HCT116 (cell line): ENCODE measurements at regions not wholly inside any gene's neighbourhood (a gene's known extent, or its start where the extent isn't known, plus 50 kb on each side); places are given as distances from the start of the nearest gene placed in this dataset.

Source experiments
- ATAC-seq: fragments of 200-7000 bp; cut with Tn5 transposase; 2 replicates; pipeline ENCODE4 v1.9.1; 2020; ENCODE audit warnings: mild to moderate bottlenecking, moderate library complexity
- BruUV-seq: library from RNA; stranded (reverse); fragments of 400-500 nt; replicated peaks from 2 replicates; lab custom pipeline; 2021; lab: Mats Ljungman, UMichigan
- CTCF ChIA-PET: fragments of 300-600 bp; sonication (Branson Sonifier 250); formaldehyde crosslinking; loops from one replicate; lab custom pipeline; 2021; ENCODE audit warnings: antibody characterized with exemption; lab: Charles Lee
- POLR2A ChIA-PET: fragments of 300-600, 350-600 bp; sonication (Branson Sonifier 250); formaldehyde crosslinking; loops from one replicate; lab custom pipeline; 2021; ENCODE audit warnings: antibody characterized with exemption; lab: Charles Lee
- RAD21 ChIA-PET, 2 experiments: fragments of 300-600 bp; sonication (Branson Sonifier 250); formaldehyde crosslinking; loops; one replicate each; lab custom pipeline; 2023; ENCODE audit warnings: low total read pairs in 2 of 2; ENCODE audit not compliant: uncharacterized antibody in 2 of 2, unreplicated experiment in 2 of 2, low non-redundant PET in 1 of 2; lab: Charles Lee
- DNase-seq: peaks from one replicate; pipeline ENCODE4 v3.0.0-alpha.2; 2010; ENCODE audit warnings: low read depth, low spot score
- H2AFZ ChIP-seq: fragments of 200-600 bp; shearing (Covaris generic), sonication (generic); 2 replicates; pipeline ENCODE4 v1.6.1; 2017; ENCODE audit warnings: low read depth, mixed run types, mixed read lengths, antibody characterized with exemption, low read length; ENCODE audit not compliant: poor library complexity, severe bottlenecking
- H3K27ac ChIP-seq: 2 replicates; pipeline ENCODE4 v1.5.1; 2012; ENCODE audit warnings: low read depth, low read length
- H3K27me3 ChIP-seq: fragments of 200-600 bp; sonication (generic); 2 replicates; pipeline ENCODE4 v1.6.1; 2016; ENCODE audit warnings: mixed run types, low read length, mixed read lengths; ENCODE audit not compliant: insufficient read depth
- H3K36me3 ChIP-seq, 2 experiments: fragments of 200-500 bp in 1 of 2; fragments of 200-600 bp in 1 of 2; sonication (Bioruptor generic) in 1 of 2; sonication (generic) in 1 of 2; 2 replicates each; pipeline versions ENCODE4 v1.5.1 to v1.6.1; 2014 to 2016; ENCODE audit warnings: low read length in 2 of 2, inconsistent platforms in 1 of 2, mixed read lengths in 1 of 2, mixed run types in 1 of 2; ENCODE audit not compliant: insufficient read depth in 2 of 2, control insufficient read depth in 1 of 2
- H3K4me1 ChIP-seq, 2 experiments: fragments of 200-600 bp in 1 of 2; sonication (generic) in 1 of 2; 2 replicates each; pipeline versions ENCODE4 v1.5.1 to v1.6.1; 2012 to 2017; ENCODE audit warnings: low read length in 2 of 2, inconsistent platforms in 1 of 2, mild to moderate bottlenecking in 1 of 2, mixed read lengths in 1 of 2, mixed run types in 1 of 2, moderate library complexity in 1 of 2; ENCODE audit not compliant: insufficient read depth in 2 of 2, control insufficient read depth in 1 of 2
- H3K4me2 ChIP-seq: fragments of 200-600 bp; sonication (generic); 2 replicates; pipeline ENCODE4 v1.6.1; 2017; ENCODE audit warnings: mixed run types, low read length, mixed read lengths
- H3K4me3 ChIP-seq, 2 experiments: fragments of 200-600 bp in 1 of 2; sonication (generic) in 1 of 2; replicated peaks in 1 of 2; 2 replicates each; pipeline ENCODE4 v1.5.1; 2011 to 2016; ENCODE audit warnings: low read length in 2 of 2, control low read depth in 1 of 2, low read depth in 1 of 2, mild to moderate bottlenecking in 1 of 2, mixed read lengths in 1 of 2, mixed run types in 1 of 2
- H3K79me2 ChIP-seq: fragments of 200-600 bp; sonication (generic); 2 replicates; pipeline ENCODE4 v1.6.1; 2017; ENCODE audit warnings: mild to moderate bottlenecking, mixed run types, low read length, moderate library complexity, mixed read lengths; ENCODE audit not compliant: insufficient read depth
- H3K9ac ChIP-seq: fragments of 200-600 bp; sonication (generic); 2 replicates; pipeline ENCODE4 v1.6.1; 2016; ENCODE audit warnings: low read length, mixed read lengths
- H3K9me2 ChIP-seq: fragments of 200-600 bp; sonication (generic), shearing (Covaris generic); 2 replicates; pipeline ENCODE4 v1.6.1; 2017; ENCODE audit warnings: mixed run types, mild to moderate bottlenecking, moderate library complexity; ENCODE audit not compliant: insufficient read depth
- H3K9me3 ChIP-seq, 2 experiments: fragments of 200-500 bp in 1 of 2; fragments of 200-600 bp in 1 of 2; sonication (Bioruptor generic) in 1 of 2; sonication (generic) in 1 of 2; 2 replicates each; pipeline ENCODE4 v1.6.1; 2014 to 2017; ENCODE audit warnings: low read length in 2 of 2, mixed read lengths in 2 of 2, inconsistent platforms in 1 of 2, low read depth in 1 of 2, mild to moderate bottlenecking in 1 of 2, mixed run types in 1 of 2, moderate library complexity in 1 of 2; ENCODE audit not compliant: control insufficient read depth in 1 of 2, insufficient read depth in 1 of 2
- H4K20me1 ChIP-seq: fragments of 200-600 bp; sonication (generic), shearing (Covaris generic); 2 replicates; pipeline ENCODE4 v1.6.1; 2017; ENCODE audit warnings: mixed run types, mild to moderate bottlenecking, moderate library complexity; ENCODE audit not compliant: insufficient read depth
- CBX3 ChIP-seq: IDR thresholded peaks from 2 replicates; pipeline ENCODE4 v1.6.1; 2012; ENCODE audit warnings: low read depth
- FOSL1 ChIP-seq: IDR thresholded peaks from 2 replicates; pipeline ENCODE4 v1.6.1; 2012; ENCODE audit warnings: low read depth
- JUND ChIP-seq: IDR thresholded peaks from 2 replicates; pipeline ENCODE4 v1.6.1; 2012
- POLR2A ChIP-seq: IDR thresholded peaks from 2 replicates; pipeline ENCODE4 v1.7.0; 2011; ENCODE audit warnings: borderline replicate concordance; ENCODE audit not compliant: insufficient read depth, insufficient read length; ENCODE audit errors: extremely low read depth
- POLR2AphosphoS5 ChIP-seq: IDR thresholded peaks from 2 replicates; pipeline ENCODE4 v1.6.1; 2011; ENCODE audit warnings: mild to moderate bottlenecking, low read depth, low read length, moderate library complexity
- intact Hi-C: fragments of 100-400 bp; cut with micrococcal nuclease; formaldehyde crosslinking; loops from 2 replicates; pipeline ENCODE4 v1.10.0; 2022

- ChIA-PET RAD21 (no interaction called here), CTCF (no interaction called here), POLR2A (no interaction called here)
- no peak overlapping the region for H3K9ac ChIP-seq
- DNase-seq (no peak), ATAC-seq (no peak)
- no peaks in the 10 kb centered on the region for H3K36me3 ChIP-seq
- intact Hi-C loops, result no loop called here
- no peak overlapping the region for H3K27ac ChIP-seq
- H4K20me1 ChIP-seq, result no peaks in the 10 kb centered on the region
- H3K79me2 ChIP-seq, result no peaks in the 10 kb centered on the region
- no peaks in the 10 kb centered on the region for H3K9me2 ChIP-seq
- no peaks in the 10 kb centered on the region for H3K9me3 ChIP-seq
- TF ChIP-seq JUND (no peak), POLR2A (no peak), FOSL1 (no peak), CBX3 (no peak), POLR2AphosphoS5 (no peak)
- no peak overlapping the region for H2AFZ ChIP-seq
- no TSS peak for BruUV-seq
- no peaks in the 10 kb centered on the region for H3K4me1 ChIP-seq
- H3K4me2 ChIP-seq, result no peak overlapping the region
- H3K27me3 ChIP-seq, result peaks cover 16% of the 10 kb centered on the region; the same call in 1 of the 2 replicates
- H3K4me3 ChIP-seq, result no peak overlapping the region
Measured at GRCh38 chr1:218226005-218226404, 59.1 kb upstream of the RRP15 start.
